Astrocyte of the spinal cord (primary cell): ENCODE measurements at regions not wholly inside any gene's neighbourhood (a gene's known extent, or its start where the extent isn't known, plus 50 kb on each side); places are given as distances from the start of the nearest gene placed in this dataset.
"Not testable (repeated sequence)": the region's sequence is repeated elsewhere in the genome, so short reads cannot be mapped to it uniquely, and the experiment has no call there.

Source experiments
- DNase-seq: peaks from one replicate; pipeline ENCODE4 v3.0.0; 2011; ENCODE audit warnings: low read depth, low spot score
- H3K4me3 ChIP-seq: 2 replicates; pipeline ENCODE4 v1.5.1; 2011; ENCODE audit warnings: low read depth, mild to moderate bottlenecking, low read length, moderate library complexity
- in situ Hi-C: cut with HindIII; loops from 2 replicates; pipeline ENCODE4 v1.10.0; 2017; ENCODE audit warnings: low sequenced_read_pairs
- TF ChIP-seq, protein P1 (sequence below): IDR thresholded peaks from 2 replicates; pipeline ENCODE4 v1.5.1; 2012; ENCODE audit warnings: low read depth, mild to moderate bottlenecking, low read length, inconsistent platforms

DNA sequence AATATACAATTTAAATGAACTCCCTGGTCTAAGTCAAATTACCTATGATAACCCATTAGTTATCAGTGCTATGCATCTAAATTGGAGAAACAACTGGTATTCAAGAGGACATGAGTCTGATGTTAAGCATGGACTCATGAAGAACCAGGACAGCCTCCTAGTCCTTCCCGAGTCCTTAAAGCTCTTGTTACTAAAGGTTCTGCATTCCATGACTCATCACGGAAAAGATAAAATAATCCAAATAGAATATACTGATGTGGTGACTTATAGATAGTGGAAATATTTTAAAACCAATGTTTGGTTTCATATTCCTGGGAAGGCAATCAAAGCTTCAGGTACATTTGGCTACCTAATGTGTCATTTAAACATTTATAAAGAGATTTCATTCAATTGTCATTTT, 117.2 kb upstream of the PMCH start:
- no peak for DNase-seq
- TF ChIP-seq, protein P1, sequence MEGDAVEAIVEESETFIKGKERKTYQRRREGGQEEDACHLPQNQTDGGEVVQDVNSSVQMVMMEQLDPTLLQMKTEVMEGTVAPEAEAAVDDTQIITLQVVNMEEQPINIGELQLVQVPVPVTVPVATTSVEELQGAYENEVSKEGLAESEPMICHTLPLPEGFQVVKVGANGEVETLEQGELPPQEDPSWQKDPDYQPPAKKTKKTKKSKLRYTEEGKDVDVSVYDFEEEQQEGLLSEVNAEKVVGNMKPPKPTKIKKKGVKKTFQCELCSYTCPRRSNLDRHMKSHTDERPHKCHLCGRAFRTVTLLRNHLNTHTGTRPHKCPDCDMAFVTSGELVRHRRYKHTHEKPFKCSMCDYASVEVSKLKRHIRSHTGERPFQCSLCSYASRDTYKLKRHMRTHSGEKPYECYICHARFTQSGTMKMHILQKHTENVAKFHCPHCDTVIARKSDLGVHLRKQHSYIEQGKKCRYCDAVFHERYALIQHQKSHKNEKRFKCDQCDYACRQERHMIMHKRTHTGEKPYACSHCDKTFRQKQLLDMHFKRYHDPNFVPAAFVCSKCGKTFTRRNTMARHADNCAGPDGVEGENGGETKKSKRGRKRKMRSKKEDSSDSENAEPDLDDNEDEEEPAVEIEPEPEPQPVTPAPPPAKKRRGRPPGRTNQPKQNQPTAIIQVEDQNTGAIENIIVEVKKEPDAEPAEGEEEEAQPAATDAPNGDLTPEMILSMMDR = no peak
- no peak overlapping the region for H3K4me3 ChIP-seq
- in situ Hi-C loops = no loop called here

DNA sequence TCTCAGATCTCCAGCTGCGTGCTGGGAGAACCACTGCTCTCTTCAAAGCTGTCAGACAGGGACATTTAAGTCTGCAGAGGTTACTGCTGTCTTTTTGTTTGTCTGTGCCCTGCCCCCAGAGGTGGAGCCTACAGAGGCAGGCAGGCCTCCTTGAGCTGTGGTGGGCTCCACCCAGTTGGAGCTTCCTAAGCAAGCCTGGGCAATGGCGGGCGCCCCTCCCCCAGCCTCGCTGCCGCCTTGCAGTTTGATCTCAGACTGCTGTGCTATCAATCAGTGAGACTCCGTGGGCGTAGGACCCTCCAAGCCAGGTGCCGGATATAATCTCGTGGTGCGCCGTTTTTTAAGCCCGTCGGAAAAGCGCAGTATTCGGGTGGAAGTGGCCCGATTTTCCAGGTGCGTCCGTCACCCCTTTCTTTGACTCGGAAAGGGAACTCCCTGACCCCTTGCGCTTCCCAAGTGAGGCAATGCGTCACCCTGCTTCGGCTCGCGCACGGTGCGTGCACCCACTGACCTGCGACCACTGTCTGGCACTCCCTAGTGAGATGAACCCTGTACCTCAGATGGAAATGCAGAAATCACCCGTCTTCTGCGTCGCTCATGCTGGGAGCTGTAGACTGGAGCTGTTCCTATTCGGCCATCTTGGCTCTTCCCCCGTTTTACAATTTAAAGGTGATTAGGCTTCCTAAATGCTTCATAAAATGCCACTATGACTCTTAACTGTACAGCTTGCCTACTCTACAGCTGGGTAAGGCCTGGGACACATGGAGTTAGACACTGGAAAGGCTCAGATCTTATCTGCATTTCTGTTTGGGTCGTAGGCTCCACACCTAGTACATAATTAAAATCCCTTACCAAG, 115.7 kb upstream of the PMCH start:
- in situ Hi-C loops, DNase-seq, H3K4me3 ChIP-seq: not testable (repeated sequence)

DNA sequence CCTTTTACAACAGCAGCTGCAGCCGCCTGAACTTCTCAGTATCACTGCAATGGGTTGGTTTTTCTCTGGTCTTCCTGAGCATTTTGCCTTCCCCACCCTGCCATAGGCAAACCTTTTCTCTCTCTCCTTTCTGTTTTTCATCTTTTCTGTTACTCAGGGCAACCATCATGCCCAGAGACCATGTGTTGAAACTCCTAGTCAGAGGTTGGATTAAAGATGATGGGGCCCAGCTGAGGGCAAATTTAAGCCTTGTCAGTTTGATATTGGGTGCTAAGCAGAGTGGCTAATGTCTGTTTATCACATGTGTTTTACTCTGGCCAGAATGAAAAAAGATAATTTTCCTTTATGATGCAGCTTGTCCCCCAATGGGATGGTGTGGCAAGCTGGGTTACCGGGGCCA, 107.9 kb upstream of the PMCH start:
- TF ChIP-seq, protein P1 = no peak
- no peak for DNase-seq
- in situ Hi-C loops = no loop called here

DNA sequence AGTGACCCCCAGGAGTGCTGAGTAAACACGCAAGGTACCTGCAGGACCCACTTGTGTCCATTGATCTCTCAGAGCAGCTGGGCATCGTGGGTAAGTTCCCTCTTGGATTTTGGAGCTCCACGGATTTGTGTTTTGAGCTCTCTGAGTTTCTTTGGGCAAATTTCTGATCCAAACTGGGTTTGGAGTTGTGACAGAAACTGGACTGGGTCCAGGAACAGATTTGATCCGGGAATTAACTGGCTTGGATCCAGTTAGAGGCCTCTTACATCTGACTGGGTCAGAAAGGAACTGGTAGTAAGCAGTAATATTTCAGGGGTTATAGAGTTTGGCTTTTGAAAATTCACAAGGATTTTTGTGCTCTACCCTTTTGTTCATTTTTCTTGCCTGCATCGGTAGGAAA, 107.0 kb upstream of the PMCH start:
- H3K4me3 ChIP-seq, DNase-seq, in situ Hi-C loops: not testable (repeated sequence)

More for the DNA sequence above, 107.9 kb upstream of the PMCH start:
- no peak overlapping the region for H3K4me3 ChIP-seq

DNA sequence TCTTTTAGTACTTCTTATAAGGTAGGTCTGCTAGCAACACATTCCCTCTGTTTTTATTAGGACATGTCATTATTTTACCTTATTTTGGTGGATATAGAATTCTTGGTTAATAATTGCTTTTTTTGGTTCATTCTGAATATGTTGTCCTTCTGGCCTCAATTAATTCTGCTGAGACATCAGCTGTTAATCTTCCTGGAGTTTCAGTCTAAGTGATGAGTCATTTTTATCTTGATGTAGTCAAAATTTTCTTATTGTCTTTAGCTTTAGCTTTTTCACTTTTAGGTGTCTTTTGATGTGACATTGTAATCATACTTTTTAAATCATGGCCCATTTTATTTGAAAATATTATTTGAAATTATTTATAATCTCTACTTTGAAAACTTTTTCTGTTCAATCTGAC, 104.9 kb upstream of the PMCH start:
- TF ChIP-seq, protein P1 = no peak
- H3K4me3 ChIP-seq = no peak overlapping the region
- DNase-seq = no peak
- in situ Hi-C loops = no loop called here

DNA sequence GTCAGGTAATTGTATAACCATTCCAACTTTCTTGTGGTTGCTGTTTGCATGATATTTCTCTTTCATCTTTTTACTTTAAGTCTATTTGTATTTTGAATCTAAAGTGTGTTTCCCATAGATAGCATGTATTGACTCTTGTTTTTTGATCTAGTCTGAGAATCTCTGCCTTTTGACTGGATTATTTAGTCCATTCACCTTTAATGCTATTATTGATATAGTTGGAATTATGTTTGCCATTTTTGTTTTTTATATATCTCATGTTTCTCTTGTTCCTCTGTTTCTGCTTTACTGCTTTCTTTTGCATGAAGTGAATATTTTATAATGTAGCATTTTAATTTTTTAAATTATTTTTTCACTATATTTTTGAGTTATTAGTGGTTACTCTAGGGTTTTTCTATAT, 103.9 kb upstream of the PMCH start:
- no peak for DNase-seq
- no peak overlapping the region for H3K4me3 ChIP-seq
- TF ChIP-seq, protein P1 = no peak
- in situ Hi-C loops = no loop called here

DNA sequence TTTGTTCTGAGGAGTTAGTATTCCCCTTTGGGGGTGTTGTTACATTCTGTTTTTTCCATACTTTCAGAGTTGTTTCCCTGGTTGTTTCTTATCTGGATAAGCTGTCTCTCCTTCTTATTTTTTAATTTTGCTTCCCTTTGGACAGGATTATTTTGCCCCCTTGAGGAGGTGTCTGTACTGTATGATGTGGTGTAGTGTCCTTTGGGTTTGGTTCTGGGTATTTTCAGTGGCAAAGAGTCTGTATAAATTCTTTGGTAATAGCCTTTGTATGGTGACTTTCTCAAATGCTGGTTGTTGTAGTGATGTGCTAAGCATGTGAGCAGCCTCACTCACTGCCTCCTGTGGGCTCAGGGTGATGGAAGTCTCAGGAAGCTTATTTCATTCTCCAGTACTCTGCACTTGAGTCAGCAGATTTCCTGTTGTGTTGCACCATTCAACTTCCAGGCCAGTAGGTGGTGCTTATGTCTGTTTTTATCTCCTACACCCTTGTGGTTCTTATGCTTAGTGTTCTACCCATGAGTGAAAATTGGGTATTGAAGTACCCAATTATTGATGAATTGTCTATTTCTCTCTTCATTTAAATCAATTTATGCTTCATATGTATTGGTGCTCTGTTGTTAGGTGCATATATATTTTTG, 103.3 kb upstream of the PMCH start:
- in situ Hi-C loops = no loop called here
- no peak overlapping the region for H3K4me3 ChIP-seq
- peak; percentile 42 for DNase-seq
- TF ChIP-seq, protein P1 = peak; percentile 22
